HCT116 (cell line): ENCODE measurements at regions not wholly inside any gene's neighbourhood (a gene's known extent, or its start where the extent isn't known, plus 50 kb on each side); places are given as distances from the start of the nearest gene placed in this dataset.

Source experiments
- ATAC-seq: fragments of 200-7000 bp; cut with Tn5 transposase; 2 replicates; pipeline ENCODE4 v1.9.1; 2020; ENCODE audit warnings: mild to moderate bottlenecking, moderate library complexity
- BruUV-seq: library from RNA; stranded (reverse); fragments of 400-500 nt; replicated peaks from 2 replicates; lab custom pipeline; 2021; lab: Mats Ljungman, UMichigan
- CTCF ChIA-PET: fragments of 300-600 bp; sonication (Branson Sonifier 250); formaldehyde crosslinking; loops from one replicate; lab custom pipeline; 2021; ENCODE audit warnings: antibody characterized with exemption; lab: Charles Lee
- POLR2A ChIA-PET: fragments of 300-600, 350-600 bp; sonication (Branson Sonifier 250); formaldehyde crosslinking; loops from one replicate; lab custom pipeline; 2021; ENCODE audit warnings: antibody characterized with exemption; lab: Charles Lee
- RAD21 ChIA-PET, 2 experiments: fragments of 300-600 bp; sonication (Branson Sonifier 250); formaldehyde crosslinking; loops; one replicate each; lab custom pipeline; 2023; ENCODE audit warnings: low total read pairs in 2 of 2; ENCODE audit not compliant: uncharacterized antibody in 2 of 2, unreplicated experiment in 2 of 2, low non-redundant PET in 1 of 2; lab: Charles Lee
- DNase-seq: peaks from one replicate; pipeline ENCODE4 v3.0.0-alpha.2; 2010; ENCODE audit warnings: low read depth, low spot score
- H2AFZ ChIP-seq: fragments of 200-600 bp; shearing (Covaris generic), sonication (generic); 2 replicates; pipeline ENCODE4 v1.6.1; 2017; ENCODE audit warnings: low read depth, mixed run types, mixed read lengths, antibody characterized with exemption, low read length; ENCODE audit not compliant: poor library complexity, severe bottlenecking
- H3K27ac ChIP-seq: 2 replicates; pipeline ENCODE4 v1.5.1; 2012; ENCODE audit warnings: low read depth, low read length
- H3K27me3 ChIP-seq: fragments of 200-600 bp; sonication (generic); 2 replicates; pipeline ENCODE4 v1.6.1; 2016; ENCODE audit warnings: mixed run types, low read length, mixed read lengths; ENCODE audit not compliant: insufficient read depth
- H3K36me3 ChIP-seq, 2 experiments: fragments of 200-500 bp in 1 of 2; fragments of 200-600 bp in 1 of 2; sonication (Bioruptor generic) in 1 of 2; sonication (generic) in 1 of 2; 2 replicates each; pipeline versions ENCODE4 v1.5.1 to v1.6.1; 2014 to 2016; ENCODE audit warnings: low read length in 2 of 2, inconsistent platforms in 1 of 2, mixed read lengths in 1 of 2, mixed run types in 1 of 2; ENCODE audit not compliant: insufficient read depth in 2 of 2, control insufficient read depth in 1 of 2
- H3K4me1 ChIP-seq, 2 experiments: fragments of 200-600 bp in 1 of 2; sonication (generic) in 1 of 2; 2 replicates each; pipeline versions ENCODE4 v1.5.1 to v1.6.1; 2012 to 2017; ENCODE audit warnings: low read length in 2 of 2, inconsistent platforms in 1 of 2, mild to moderate bottlenecking in 1 of 2, mixed read lengths in 1 of 2, mixed run types in 1 of 2, moderate library complexity in 1 of 2; ENCODE audit not compliant: insufficient read depth in 2 of 2, control insufficient read depth in 1 of 2
- H3K4me2 ChIP-seq: fragments of 200-600 bp; sonication (generic); 2 replicates; pipeline ENCODE4 v1.6.1; 2017; ENCODE audit warnings: mixed run types, low read length, mixed read lengths
- H3K4me3 ChIP-seq, 2 experiments: fragments of 200-600 bp in 1 of 2; sonication (generic) in 1 of 2; replicated peaks in 1 of 2; 2 replicates each; pipeline ENCODE4 v1.5.1; 2011 to 2016; ENCODE audit warnings: low read length in 2 of 2, control low read depth in 1 of 2, low read depth in 1 of 2, mild to moderate bottlenecking in 1 of 2, mixed read lengths in 1 of 2, mixed run types in 1 of 2
- H3K79me2 ChIP-seq: fragments of 200-600 bp; sonication (generic); 2 replicates; pipeline ENCODE4 v1.6.1; 2017; ENCODE audit warnings: mild to moderate bottlenecking, mixed run types, low read length, moderate library complexity, mixed read lengths; ENCODE audit not compliant: insufficient read depth
- H3K9ac ChIP-seq: fragments of 200-600 bp; sonication (generic); 2 replicates; pipeline ENCODE4 v1.6.1; 2016; ENCODE audit warnings: low read length, mixed read lengths
- H3K9me2 ChIP-seq: fragments of 200-600 bp; sonication (generic), shearing (Covaris generic); 2 replicates; pipeline ENCODE4 v1.6.1; 2017; ENCODE audit warnings: mixed run types, mild to moderate bottlenecking, moderate library complexity; ENCODE audit not compliant: insufficient read depth
- H3K9me3 ChIP-seq, 2 experiments: fragments of 200-500 bp in 1 of 2; fragments of 200-600 bp in 1 of 2; sonication (Bioruptor generic) in 1 of 2; sonication (generic) in 1 of 2; 2 replicates each; pipeline ENCODE4 v1.6.1; 2014 to 2017; ENCODE audit warnings: low read length in 2 of 2, mixed read lengths in 2 of 2, inconsistent platforms in 1 of 2, low read depth in 1 of 2, mild to moderate bottlenecking in 1 of 2, mixed run types in 1 of 2, moderate library complexity in 1 of 2; ENCODE audit not compliant: control insufficient read depth in 1 of 2, insufficient read depth in 1 of 2
- H4K20me1 ChIP-seq: fragments of 200-600 bp; sonication (generic), shearing (Covaris generic); 2 replicates; pipeline ENCODE4 v1.6.1; 2017; ENCODE audit warnings: mixed run types, mild to moderate bottlenecking, moderate library complexity; ENCODE audit not compliant: insufficient read depth
- CBX3 ChIP-seq: IDR thresholded peaks from 2 replicates; pipeline ENCODE4 v1.6.1; 2012; ENCODE audit warnings: low read depth
- ELF1 ChIP-seq: IDR thresholded peaks from 2 replicates; pipeline ENCODE4 v1.6.1; 2012; ENCODE audit warnings: low read depth, borderline replicate concordance
- MAX ChIP-seq: IDR thresholded peaks from 2 replicates; pipeline ENCODE4 v1.6.1; 2012
- POLR2A ChIP-seq: IDR thresholded peaks from 2 replicates; pipeline ENCODE4 v1.7.0; 2011; ENCODE audit warnings: borderline replicate concordance; ENCODE audit not compliant: insufficient read depth, insufficient read length; ENCODE audit errors: extremely low read depth
- REST ChIP-seq: IDR thresholded peaks from 2 replicates; pipeline ENCODE4 v1.6.1; 2012; ENCODE audit warnings: low read depth
- intact Hi-C: fragments of 100-400 bp; cut with micrococcal nuclease; formaldehyde crosslinking; loops from 2 replicates; pipeline ENCODE4 v1.10.0; 2022

- CTCF ChIA-PET: no interaction called here
- intact Hi-C loops: no loop called here
Observed at GRCh38 chr6:85749236-85749635, 106.5 kb upstream of the SYNCRIP start.

More at GRCh38 chr6:85749236-85749635, 106.5 kb upstream of the SYNCRIP start:
- no peak overlapping the region for H3K4me3 ChIP-seq
- H3K4me1 ChIP-seq: no peaks in the 10 kb centered on the region
- ATAC-seq: no peak
- no peak overlapping the region for H2AFZ ChIP-seq
- H3K9me3 ChIP-seq: no peaks in the 10 kb centered on the region
- no peaks in the 10 kb centered on the region for H3K9me2 ChIP-seq
- DNase-seq: no peak
- ChIA-PET POLR2A (no interaction called here), RAD21 (no interaction called here)
- H3K9ac ChIP-seq: no peak overlapping the region
- no peaks in the 10 kb centered on the region for H3K79me2 ChIP-seq
- TF ChIP-seq POLR2A: no peak
- no peak for TF ChIP-seq REST
- no peak for TF ChIP-seq MAX
- TF ChIP-seq ELF1: no peak
- TF ChIP-seq CBX3: no peak
- H4K20me1 ChIP-seq: no peaks in the 10 kb centered on the region
- H3K27me3 ChIP-seq: no peaks in the 10 kb centered on the region
- H3K4me2 ChIP-seq: no peak overlapping the region
- H3K27ac ChIP-seq: no peak overlapping the region
- no TSS peak for BruUV-seq
- no peaks in the 10 kb centered on the region for H3K36me3 ChIP-seq
